T-helper 1 cell (primary cell): ENCODE measurements at regions not wholly inside any gene's neighbourhood (a gene's known extent, or its start where the extent isn't known, plus 50 kb on each side); places are given as distances from the start of the nearest gene placed in this dataset.

ENCODE experiments used
- DNase-seq, 5 donors: peaks; one replicate each; pipeline ENCODE4 v3.0.0-alpha.2; 2012 to 2020

DNA sequence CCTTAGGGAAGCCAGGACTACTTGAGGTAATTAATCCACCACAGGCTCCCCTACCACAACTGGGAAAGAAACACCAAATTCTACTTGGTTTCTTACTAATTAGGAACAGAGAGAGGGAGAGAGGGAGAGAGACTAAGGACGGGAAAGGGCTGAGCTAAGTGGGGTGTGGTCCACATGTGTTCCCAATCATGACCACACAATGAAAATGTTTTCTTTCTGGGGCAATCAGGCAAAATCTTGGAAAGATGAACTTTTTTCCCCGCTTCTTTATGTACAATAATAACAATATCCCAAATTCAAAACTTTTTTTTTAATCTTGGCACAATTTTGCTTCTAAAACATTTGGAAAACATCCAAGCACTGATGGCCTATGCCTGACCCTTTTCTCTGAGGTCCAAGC is 734.4 kb downstream of the MAFB start:
- DNase-seq = no peak

DNA sequence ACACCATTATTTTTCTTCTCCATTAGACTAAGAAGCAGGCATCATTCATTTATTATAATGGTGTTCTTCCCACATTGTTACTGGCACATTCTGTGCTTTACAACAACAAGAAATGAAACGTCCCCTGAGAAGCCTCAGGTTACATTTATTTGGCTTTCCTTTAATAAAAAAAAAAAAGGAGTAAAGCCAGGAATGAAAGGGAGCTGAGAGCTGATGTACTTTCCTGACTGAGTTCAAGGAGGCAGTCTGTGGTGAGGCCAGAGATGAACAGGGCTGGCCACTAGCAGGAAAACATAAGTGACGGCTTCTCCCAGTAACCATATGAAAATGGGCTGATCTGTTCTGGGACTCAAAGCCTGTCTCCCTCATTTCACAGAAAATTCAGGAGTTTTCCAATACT is 742.1 kb downstream of the MAFB start:
- DNase-seq = no peak

DNA sequence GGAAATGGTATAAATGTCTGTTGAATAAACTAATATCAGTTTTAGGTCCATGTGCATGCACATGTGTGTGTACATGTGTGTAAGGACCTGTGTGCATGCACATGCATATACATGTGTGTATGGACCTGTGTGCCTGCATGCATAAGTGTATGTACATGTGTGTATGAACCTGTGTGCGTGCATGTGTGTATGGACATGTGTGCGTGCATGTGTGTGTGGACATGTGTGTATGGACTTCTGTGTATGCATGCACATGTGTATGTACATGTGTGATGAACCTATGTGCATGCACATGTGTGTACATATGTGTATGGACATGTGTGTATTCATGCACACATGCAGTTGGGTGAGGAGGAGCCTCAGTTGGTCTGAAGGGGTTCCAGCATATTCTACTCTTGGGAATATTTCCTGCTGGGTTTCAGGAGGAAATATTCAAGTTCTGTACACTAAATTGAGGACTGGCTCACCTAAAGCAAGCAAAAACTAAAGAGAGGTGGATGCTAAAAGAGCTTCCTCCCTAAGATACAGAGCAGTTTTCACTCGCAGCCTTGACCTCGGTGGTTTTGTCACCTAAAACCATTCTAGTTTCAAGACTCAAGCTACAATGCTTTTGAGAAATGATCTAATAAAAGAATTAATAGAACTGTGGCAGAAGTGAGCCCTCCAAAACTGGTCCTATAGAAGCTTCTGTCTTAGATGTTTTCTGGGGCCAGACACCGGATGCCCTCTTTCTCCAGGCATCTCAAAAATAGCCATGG is 742.8 kb downstream of the MAFB start:
- DNase-seq = no peak

DNA sequence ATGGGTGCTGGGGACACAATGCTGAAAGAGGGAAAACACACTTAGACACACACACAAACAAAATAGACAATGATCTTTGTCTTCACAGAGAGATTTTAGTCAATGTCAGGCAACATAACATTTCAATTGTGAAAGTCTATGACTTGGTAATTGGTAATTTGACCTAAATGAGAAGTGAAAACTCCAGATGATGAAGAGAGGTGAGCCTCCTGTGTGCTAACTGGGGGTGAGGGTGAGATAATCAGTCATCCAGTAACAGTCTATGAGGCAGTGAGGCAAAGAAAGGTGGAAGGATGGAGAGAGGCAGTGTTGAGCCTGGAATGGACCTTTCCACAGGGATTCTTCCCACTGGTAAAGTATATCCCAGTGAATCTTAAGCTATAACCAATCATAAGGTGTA is 744.2 kb downstream of the MAFB start:
- no peak for DNase-seq

DNA sequence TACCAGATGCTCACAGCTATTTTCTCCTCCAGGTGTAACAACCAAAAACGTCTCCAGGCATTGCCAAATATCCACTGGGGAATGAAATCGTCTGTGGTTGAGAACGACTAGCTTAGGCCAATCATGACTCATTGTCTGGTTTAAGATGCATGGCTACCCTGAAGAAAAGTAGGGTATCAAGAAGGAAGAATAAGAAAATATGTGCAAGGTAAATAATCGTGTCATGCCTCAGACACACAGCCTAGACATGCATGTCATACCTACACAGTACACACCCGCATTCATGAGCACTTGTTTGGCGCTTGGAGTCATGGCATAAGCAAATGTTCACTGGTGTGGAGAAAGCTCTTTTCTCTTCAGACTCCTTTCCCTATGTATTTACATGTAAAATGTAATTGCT is 745.7 kb downstream of the MAFB start:
- DNase-seq = no peak

DNA sequence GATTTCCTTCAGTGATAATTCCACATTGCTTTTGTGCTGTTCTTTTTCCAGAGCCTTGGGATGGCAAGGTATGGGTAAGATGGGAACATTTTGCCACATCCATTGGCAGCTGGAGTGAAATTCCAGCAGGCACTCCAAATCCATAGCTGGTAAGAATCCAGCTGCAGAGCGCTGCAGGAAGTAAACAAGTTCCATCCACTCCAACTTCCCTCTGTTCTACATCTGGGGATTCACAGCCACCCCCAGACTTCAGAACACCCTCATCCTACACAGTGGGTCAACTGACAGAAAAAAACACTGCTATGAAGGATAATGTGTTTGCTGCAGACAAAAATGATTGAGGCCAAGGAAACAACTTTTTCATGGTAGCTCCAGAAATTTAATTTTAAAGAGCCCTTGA is 747.8 kb downstream of the MAFB start:
- DNase-seq = no peak

DNA sequence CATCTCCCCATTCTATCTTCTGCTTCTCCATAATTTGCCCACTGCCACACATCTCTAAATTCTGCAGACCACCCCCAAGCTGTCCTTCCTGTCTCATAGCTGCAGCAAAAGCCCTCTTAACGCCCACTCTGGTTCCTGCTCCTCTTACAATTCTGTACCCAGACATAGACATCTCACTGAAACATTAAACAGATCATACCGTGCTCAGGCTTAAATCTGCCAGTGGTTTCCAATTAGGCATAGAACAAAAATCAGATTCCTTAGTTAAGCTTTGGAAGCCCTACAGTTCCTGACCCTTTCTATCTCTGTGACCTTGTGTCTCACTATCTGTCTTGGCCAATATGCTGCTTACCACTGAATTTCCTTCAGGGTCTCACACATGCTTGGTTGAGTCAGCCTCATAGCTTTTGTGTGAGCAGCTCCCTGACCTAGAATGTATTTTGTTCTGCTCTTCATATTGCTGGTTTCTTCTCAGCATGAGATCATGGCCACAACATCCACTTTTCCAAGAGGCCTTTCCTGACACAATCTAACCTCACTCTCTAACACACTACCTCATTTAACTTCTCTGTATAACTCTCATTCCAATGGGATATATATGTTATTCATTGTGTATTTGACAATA is 749.7 kb downstream of the MAFB start:
- DNase-seq = no peak

DNA sequence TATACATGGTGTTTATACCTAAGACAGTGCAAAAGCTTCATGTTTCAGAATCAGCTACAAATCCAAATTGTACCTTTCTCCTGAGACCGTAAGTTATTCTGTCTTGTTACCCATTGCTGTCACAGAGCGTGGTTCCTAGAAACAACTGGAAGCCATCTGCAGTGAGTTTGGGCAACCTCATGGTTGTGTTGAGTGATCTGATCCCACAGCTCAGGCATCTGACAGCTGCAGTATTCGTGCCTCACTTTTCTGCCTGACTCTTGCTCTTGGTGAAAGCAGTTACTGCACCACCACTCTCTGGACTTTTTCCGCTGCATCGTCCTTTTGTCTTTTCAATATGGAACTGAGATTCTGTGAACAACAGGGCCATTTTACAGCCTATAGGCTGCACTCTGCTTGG is 752.6 kb downstream of the MAFB start:
- DNase-seq = no peak

DNA sequence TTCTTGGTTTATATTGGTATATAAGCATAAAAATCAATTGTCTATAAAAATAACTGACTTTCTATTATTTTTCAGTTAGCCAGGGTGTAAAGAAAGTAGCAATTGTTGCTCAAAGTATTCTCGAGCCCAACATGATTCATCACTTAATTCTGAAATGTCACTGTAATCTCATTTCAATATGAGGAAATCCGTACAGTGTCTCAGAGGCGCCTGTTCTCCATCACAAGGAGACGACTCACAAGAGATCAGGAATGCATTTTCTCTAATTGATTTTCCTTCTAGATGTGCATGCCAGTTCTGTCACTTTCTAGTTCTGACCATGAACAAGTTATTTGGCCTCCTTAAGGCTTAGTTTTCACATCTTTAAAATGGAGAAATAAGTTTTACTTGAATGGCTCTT is 753.1 kb downstream of the MAFB start:
- DNase-seq = no peak

DNA sequence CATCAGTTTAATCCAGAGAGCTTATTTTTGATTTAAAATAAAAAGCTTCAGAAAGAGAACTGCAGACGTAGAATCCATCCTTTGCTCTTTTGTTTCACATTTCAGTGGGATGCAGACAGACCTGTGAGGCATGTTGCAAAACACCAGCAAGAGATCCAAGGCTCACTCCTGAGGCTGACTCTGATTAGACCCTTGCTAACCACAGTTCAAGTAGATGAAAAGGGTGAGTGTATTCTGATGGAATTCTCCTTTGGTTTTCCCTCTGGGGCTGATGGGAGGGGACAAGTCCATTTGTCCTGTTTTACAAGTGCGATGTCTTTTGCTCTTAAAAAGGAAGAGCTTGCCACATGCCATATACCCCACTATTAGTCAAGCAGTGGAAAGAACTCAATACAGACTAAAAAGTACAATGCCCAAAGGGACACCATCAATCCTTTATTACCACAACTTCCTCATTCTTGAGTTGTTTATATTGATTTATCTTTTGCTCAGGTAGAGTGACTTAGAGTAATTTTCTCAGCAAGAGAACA is 772.7 kb downstream of the MAFB start:
- DNase-seq = no peak

DNA sequence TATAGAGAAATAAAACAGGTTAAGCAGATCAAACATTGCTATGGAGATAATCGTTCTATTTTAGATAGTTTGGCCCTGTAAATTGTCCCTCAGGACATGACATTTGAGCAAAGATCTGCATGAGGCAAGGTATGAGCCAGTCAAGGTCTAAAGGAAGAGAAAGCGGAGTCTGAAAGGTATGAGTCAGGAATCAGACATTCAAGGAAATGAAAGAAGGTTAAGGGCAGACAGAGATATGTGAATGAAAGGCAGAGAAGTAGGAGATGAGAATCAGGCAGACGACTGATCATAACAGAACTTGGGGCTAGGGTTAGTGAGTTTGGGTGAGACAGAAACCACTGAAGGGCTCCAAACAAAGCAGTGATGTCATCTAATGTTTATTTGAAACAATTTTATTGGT is 775.8 kb downstream of the MAFB start:
- DNase-seq = no peak

DNA sequence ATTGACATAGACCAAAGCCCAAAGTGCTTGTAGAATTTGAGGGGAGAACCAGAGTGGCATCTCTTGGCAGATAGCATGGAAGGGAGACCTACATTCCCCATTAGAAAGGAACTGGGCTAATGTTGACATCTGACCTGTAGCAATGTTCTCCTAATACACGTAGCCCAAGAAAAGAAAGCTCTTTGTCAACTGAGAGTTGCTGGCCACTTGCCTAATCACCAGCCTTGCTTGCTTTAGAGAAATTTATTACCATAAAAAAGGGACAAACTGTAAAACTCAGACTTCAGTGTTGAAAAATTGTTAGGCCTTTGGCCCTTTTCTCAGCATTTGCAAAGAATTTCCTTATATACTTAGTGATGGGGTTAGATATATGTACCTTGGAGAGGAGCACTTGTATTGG is 777.5 kb downstream of the MAFB start:
- DNase-seq = no peak

DNA sequence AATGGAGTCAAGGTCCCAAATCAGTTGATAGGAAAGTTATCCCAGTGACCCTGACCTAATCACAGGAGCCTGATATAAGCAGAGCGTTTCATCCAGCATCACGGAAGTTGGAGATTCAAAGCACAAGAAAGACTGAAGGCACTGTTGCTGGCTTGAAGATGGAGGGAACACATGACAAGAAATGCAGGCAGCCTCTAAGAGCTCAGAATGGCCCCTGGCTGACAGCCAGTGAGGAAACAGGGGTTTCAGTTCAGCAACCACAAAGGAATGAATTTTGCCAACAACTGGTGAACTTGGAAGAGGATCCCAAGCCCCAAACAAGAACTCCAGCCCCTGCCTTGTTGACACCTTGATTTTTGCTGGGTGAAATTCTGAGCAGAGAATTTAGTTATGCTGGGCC is 778.5 kb downstream of the MAFB start:
- DNase-seq = no peak

DNA sequence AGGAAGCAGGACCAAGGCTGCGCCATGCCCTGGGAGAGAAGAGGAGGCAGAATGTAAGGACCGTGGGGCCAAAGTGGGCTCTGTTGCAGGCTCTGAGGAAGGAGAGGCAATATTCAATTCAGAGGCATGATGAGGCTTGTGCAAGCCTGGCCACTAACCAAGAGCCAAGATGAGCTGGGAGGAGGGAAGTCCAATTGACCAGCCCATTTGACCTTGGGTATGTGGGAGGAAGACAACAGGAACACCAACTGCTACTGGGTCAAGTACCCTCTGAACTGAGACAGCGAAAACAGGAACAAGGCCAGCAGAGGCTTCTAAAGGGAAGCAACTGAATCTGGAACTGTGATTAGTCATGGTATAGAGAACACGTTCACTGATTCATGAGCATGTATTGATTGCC is 779.6 kb downstream of the MAFB start:
- no peak for DNase-seq

DNA sequence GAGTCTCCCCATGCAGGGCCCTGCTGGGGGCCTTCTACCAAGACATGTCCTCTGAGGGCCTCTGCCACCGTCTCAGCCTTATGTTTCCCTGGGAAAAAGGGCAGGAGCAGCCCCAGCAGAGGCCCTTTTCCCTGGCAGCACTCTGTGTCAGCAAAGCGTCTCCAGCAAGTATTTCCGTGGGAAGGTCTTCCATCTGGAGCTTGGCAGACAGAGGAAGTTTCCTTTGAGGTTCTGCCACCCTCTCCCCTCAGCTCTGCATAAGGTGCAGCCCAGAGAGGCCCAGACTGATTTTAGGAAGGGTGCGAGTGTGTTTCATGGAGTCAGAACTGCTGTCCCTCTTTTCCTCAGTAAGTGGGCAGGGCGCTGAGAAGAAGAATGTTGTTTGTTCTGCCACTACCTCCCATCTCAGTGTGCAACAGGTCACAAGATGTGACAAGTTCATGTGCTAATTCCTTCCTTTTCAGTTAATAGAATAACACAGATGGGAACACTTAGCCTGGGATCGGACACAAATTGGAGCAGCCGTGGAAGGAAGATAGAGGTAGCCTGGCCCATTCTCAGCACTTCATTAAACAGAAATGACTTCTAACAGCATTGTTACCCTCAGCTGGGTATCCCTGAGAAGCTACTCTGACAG is 784.4 kb downstream of the MAFB start:
- DNase-seq = no peak

DNA sequence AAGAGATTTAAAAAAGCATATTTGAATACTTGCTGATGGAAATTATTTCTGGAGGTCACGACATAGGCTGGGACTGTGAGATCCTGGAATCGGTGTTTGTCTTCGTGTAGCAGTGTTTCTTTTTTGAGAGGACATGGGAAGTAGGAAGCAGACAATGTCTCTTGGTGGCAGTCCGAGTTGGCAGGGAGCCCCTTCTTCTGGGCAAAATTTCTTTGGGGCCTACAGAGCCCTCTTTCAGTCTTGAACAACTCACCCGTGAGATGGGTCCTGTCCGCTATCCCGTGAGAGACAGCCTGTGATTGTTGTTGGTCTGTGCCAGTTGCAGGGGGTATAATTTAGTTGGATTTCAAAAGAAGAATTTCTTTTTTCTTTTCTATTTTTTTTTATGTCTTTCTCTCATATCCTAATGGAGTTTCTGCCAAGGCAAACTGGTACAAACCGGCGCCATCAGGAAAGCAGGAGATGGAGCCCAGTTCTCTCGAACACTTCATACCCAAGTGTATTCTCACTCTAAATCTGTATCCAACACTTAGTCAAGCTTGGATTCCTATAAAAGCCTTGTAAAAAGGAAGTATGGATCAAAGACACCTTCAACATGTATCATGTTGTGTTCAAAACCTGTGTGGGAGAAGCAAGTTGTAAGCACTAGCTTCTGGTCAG is 785.1 kb downstream of the MAFB start:
- DNase-seq = no peak

DNA sequence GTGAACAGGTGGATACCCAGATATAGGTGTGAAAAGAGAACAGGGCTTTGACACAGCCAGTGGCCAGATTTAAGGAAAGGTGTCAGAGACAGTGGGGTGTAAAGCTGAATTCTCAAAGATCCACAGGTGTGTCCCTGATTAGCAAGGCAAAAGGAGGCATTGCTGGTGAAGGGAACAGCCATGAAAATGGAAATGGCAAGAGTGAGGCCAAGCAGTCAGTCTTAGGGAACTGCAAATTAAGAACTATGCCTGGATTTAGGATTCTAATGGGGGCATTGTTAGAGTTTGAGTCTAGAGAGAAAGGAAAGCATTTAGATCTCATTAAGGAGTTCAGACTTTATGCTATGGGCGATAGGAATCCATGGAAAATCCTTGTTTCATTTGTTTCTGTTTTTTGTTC is 789.2 kb downstream of the MAFB start:
- no peak for DNase-seq

DNA sequence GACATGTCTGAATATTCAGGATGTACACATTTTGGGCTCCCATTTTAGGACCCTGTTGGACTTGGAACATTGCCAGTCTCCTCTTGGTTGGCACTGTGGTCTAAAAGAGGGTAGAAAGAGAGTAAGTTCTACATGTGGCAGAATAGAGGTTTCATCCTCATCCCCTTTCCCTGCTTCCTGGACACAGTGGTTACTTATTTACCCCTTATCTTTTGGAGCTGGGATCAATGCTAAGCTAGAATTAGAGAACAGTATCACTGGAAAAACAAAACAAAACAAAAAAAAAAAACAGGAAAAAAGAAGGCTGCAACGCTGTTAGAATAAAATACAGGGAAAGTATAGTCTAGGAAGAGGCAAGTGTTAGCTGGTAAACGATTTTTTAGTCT is 790.6 kb downstream of the MAFB start:
- no peak for DNase-seq

DNA sequence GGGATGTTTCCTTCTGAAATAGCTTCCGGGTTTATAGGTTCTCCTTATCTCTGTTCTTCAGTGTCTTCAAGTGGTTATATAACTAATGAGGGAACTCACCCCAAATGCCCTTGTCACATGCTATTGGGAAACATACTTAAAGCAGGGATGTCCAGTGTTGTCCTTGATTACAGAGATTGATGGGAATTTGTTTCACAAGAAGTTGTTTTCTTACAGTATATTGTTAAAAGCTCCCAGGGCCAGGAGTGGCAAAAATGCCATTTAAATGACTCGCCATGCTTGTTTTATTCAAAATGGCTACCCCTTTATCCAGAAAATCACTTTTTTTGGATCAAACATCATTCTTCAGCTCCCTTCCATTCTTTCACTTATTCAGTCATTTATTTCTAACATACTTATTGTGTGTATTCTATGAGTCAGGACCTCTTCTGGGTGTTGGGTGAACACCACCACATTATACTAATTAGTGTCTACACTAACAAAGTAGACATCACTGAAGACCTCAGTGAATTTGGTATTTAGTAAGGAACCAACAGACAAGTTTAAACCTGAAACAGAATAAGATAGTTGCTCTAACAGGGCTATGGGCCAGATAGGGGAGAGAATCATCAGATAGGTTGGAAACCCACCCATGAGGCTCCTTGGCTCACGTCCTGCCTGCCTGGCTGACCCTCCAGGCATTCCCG is 791.1 kb downstream of the MAFB start:
- DNase-seq = no peak

DNA sequence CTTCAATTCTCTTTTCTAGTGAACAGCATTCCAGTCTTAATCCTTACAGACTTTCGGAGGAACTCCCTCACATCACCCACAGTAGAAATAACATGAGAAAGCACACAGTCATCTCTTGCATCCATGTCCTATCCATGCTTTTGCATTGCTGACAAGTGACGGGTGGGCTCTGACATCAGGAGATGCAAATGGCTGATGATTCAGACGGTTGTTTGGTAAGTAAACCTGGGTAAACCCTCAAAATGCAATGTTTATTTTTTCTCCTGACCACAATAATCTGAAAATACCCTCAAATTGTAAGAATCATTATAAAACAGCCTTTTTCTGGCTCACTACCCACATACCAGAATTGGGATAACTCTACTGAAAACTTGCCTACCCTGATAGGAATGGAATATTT is 792.0 kb downstream of the MAFB start:
- DNase-seq = no peak

DNA sequence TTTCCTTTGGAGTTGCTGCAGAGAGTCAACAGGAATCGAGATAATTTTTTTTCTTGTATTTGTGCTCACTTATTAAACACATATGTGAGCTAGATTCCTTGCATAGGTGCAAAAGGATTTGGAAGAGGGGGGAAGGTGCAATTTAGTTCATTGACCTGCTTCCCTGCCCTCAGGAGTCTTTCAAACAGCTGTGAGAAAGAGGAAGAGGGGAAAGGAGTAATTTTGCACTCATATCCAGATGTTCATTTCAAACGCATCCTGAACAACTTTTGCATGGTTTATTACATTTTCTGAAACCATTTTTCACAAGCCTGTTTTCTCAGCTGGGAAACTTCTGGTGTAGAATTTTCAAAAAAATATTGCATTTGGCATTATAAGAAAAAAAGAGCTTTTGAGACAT is 795.0 kb downstream of the MAFB start:
- no peak for DNase-seq

DNA sequence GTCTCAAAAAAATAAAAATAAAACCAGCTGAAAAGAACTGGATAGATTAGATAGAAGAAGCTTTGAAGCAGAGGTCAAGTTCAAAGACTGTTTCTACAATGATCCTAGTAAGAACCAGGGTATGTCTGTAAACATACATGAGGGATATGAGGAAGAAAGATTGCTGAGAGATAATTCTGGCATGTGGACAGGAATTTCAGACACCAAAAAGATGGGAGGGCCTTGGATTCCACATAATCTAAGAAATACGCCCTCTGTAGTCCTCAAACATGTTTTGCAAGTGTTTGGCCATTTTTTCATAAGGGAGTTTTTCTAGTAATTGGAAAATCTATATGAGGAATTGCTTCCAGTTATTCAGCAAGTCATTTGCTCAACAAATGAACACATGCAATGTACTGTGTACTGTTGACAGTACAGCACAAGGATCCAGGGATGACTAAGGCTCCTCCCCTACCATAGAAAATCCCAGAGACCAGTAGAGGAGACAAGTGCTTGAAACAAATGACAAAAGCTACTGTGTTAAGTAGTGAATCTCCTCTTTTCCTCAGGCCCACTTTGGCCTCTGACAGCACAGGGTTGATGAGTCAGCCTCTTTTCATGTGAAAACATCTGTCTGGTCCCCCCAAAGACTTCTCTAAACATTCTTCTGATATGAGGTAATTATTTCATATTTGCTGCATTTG is 795.9 kb downstream of the MAFB start:
- DNase-seq = no peak
